ENCODE measurements at regions not wholly inside any gene's neighbourhood (a gene's known extent, or its start where the extent isn't known, plus 50 kb on each side); places are given as distances from the start of the nearest gene placed in this dataset.

DNA sequence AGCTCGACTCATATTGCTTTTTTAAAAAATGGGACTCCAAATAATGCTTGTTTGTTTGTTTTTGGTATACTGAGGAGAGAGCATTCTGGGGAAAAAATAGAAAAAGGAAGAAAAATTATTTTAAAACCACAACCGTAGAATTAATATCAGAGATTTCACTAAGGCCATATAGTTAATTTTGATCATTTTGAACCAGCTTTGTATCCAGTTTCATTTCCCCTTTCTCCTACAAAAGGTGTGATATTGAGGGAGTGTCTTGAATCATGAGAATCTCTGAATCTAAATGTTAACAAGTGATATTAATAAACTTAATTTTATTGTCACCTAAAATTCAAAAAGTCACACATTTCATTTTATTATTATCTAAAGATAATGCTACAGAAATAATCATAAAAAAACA lies 198.5 kb upstream of the GALNT5 start:
- TF ChIP-seq RFX5 (IDR thresholded peaks at IDR 0.05; ENCODE audit: low read depth, low read length) (no peak), CHD4 (IDR thresholded peaks at IDR 0.05) (no peak), MYB (IDR thresholded peaks at IDR 0.05; ENCODE audit: borderline replicate concordance, low read depth, low read length) (no peak), TCF12 (IDR thresholded peaks at IDR 0.05; ENCODE audit: low read depth, low read length) (no peak), ZNF274 (IDR thresholded peaks at IDR 0.05; ENCODE audit: insufficient read depth, insufficient read length) (no peak), STAT1 (conservative IDR thresholded peaks at IDR 0.05) (no peak), YY1 (IDR thresholded peaks at IDR 0.05; ENCODE audit: low read depth, low read length) (no peak)
- TF ChIP-seq, protein P1, sequence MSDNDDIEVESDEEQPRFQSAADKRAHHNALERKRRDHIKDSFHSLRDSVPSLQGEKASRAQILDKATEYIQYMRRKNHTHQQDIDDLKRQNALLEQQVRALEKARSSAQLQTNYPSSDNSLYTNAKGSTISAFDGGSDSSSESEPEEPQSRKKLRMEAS (IDR thresholded peaks at IDR 0.05; ENCODE audit: low read depth, low read length): no peak
- TF ChIP-seq, protein P2, sequence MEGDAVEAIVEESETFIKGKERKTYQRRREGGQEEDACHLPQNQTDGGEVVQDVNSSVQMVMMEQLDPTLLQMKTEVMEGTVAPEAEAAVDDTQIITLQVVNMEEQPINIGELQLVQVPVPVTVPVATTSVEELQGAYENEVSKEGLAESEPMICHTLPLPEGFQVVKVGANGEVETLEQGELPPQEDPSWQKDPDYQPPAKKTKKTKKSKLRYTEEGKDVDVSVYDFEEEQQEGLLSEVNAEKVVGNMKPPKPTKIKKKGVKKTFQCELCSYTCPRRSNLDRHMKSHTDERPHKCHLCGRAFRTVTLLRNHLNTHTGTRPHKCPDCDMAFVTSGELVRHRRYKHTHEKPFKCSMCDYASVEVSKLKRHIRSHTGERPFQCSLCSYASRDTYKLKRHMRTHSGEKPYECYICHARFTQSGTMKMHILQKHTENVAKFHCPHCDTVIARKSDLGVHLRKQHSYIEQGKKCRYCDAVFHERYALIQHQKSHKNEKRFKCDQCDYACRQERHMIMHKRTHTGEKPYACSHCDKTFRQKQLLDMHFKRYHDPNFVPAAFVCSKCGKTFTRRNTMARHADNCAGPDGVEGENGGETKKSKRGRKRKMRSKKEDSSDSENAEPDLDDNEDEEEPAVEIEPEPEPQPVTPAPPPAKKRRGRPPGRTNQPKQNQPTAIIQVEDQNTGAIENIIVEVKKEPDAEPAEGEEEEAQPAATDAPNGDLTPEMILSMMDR (IDR thresholded peaks at IDR 0.05 in 2 of 3, conservative IDR thresholded peaks at IDR 0.05 in 1 of 3; ENCODE audit: control insufficient read depth in 2 of 3, extremely low read depth in 1 of 3, insufficient read depth in 1 of 3, low read depth in 3 of 3, low read length in 3 of 3): no peak
